ENCODE measurements at regions not wholly inside any gene's neighbourhood (a gene's known extent, or its start where the extent isn't known, plus 50 kb on each side); places are given as distances from the start of the nearest gene placed in this dataset.

DNA sequence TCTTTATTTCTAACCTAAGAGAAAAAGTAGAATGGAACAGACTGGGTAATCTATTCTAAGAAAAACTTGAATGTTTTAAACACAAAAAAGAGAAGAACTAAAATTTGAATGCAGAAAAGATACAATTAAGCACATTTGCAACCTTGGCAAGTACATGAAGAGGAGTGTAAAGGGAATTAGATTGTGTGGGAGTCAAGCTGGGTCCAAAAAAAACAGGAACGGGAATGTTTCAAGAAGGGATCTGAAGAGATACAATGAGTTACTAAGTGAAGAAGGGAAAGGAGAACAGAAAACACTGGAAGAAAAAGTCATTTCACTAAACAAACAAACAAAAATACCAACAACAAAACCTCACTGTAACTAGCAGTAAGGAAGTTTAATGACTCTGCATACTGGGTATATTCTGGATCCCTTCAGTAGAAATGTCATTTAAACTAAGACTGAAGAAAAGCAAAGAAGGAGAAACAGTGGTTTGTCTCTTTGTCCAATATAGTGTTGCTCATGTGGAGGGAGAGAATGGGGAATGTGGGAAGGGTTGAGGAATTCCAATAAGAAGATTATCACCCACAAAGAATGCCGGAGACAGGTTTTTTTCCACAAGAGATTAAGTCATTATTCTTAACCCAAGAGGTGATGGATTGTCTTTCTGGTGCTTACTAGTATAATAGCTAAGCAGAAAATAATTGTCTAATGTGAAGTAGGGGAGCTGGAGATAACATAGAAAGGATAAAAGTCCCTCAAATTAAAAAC is 50.4 kb upstream of the PTPN13 start:
- TF ChIP-seq, protein P1, sequence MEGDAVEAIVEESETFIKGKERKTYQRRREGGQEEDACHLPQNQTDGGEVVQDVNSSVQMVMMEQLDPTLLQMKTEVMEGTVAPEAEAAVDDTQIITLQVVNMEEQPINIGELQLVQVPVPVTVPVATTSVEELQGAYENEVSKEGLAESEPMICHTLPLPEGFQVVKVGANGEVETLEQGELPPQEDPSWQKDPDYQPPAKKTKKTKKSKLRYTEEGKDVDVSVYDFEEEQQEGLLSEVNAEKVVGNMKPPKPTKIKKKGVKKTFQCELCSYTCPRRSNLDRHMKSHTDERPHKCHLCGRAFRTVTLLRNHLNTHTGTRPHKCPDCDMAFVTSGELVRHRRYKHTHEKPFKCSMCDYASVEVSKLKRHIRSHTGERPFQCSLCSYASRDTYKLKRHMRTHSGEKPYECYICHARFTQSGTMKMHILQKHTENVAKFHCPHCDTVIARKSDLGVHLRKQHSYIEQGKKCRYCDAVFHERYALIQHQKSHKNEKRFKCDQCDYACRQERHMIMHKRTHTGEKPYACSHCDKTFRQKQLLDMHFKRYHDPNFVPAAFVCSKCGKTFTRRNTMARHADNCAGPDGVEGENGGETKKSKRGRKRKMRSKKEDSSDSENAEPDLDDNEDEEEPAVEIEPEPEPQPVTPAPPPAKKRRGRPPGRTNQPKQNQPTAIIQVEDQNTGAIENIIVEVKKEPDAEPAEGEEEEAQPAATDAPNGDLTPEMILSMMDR (IDR thresholded peaks at IDR 0.05), result no peak
- no peak for TF ChIP-seq POLR2A (IDR thresholded peaks at IDR 0.05)
